Amygdala (tissue), 56 donors: ENCODE measurements at regions not wholly inside any gene's neighbourhood (a gene's known extent, or its start where the extent isn't known, plus 50 kb on each side); places are given as distances from the start of the nearest gene placed in this dataset.
"Not testable (repeated sequence)": the region's sequence is repeated elsewhere in the genome, so short reads cannot be mapped to it uniquely, and the experiment has no call there.

Experiments
- DNase-seq, 56 donors: peaks; one replicate each; lab custom pipeline; 2025; lab: John Stamatoyannopoulos, UW

- no peak for DNase-seq
These were observed 386.6 kb upstream of the RPS23 start for GRCh38 chr5:82664732-82665131.

GRCh38 chr5:82663225-82663624 lies 385.1 kb upstream of the RPS23 start:
- no peak for DNase-seq

- DNase-seq: no peak
These were observed 384.2 kb upstream of the RPS23 start for GRCh38 chr5:82662340-82662739.

GRCh38 chr5:82661933-82662332 lies 383.8 kb upstream of the RPS23 start:
- DNase-seq: no peak

- DNase-seq: no peak
These were observed 383.3 kb upstream of the RPS23 start for GRCh38 chr5:82661462-82661861.

- DNase-seq: no peak
These were observed 381.0 kb upstream of the RPS23 start for GRCh38 chr5:82659115-82659514.

GRCh38 chr5:82657033-82657699 lies 379.0 kb upstream of the RPS23 start:
- DNase-seq: no peak

- DNase-seq: no peak
These were observed 378.2 kb upstream of the RPS23 start for GRCh38 chr5:82656341-82656761.

GRCh38 chr5:82655078-82655477 lies 376.9 kb upstream of the RPS23 start:
- DNase-seq: no peak

GRCh38 chr5:82649943-82650342 lies 371.8 kb upstream of the RPS23 start:
- no peak for DNase-seq

GRCh38 chr5:82644766-82645165 lies 366.6 kb upstream of the RPS23 start:
- DNase-seq: no peak

- DNase-seq: no peak
These were observed 366.1 kb upstream of the RPS23 start for GRCh38 chr5:82644229-82644628.

- no peak for DNase-seq
These were observed 364.2 kb upstream of the RPS23 start for GRCh38 chr5:82642313-82642712.

- DNase-seq: peak in 48 of 56 donors; percentile 4 to 93 (median 37)
These were observed 363.3 kb upstream of the RPS23 start for GRCh38 chr5:82641331-82642003.

GRCh38 chr5:82640916-82641315 lies 362.8 kb upstream of the RPS23 start:
- peak in 10 of 56 donors; percentile 0 to 21 (median 2) for DNase-seq

- DNase-seq: no peak
These were observed 361.4 kb upstream of the RPS23 start for GRCh38 chr5:82639393-82640144.

GRCh38 chr5:82636591-82636990 lies 358.4 kb upstream of the RPS23 start:
- DNase-seq: no peak

GRCh38 chr5:82635561-82636288 lies 357.6 kb upstream of the RPS23 start:
- DNase-seq: no peak

- no peak for DNase-seq
These were observed 350.3 kb upstream of the RPS23 start for GRCh38 chr5:82628364-82628910.

GRCh38 chr5:82626905-82627591 lies 348.9 kb upstream of the RPS23 start:
- DNase-seq: not testable (repeated sequence)
